ENCODE measurements at regions not wholly inside any gene's neighbourhood (a gene's known extent, or its start where the extent isn't known, plus 50 kb on each side); places are given as distances from the start of the nearest gene placed in this dataset.

- ChIA-PET POLR2A (no interaction called here), CTCF (no interaction called here)
- peaks cover 81% of the 10 kb centered on the region for H3K27me3 Mint-ChIP-seq (ENCODE audit: low read depth)
- peaks cover 20% of the 10 kb centered on the region for H3K4me1 Mint-ChIP-seq
- H3K4me3 Mint-ChIP-seq, result no peak overlapping the region
- peaks cover 32% of the 10 kb centered on the region for H3K9me3 Mint-ChIP-seq
- ATAC-seq (no peak), DNase-seq (ENCODE audit: low spot score) (no peak)
- H3K36me3 Mint-ChIP-seq, result 0 out of 2 replicates have a peak, but pooled peaks cover 3% of the 10 kb centered on the region
- H3K27ac Mint-ChIP-seq, result no peak overlapping the region
- TF ChIP-seq GTF2I (CRISPR knock-in tag; conservative IDR thresholded peaks at IDR 0.05), result no peak
- no peak for TF ChIP-seq ESRRA (CRISPR knock-in tag; IDR thresholded peaks at IDR 0.05; ENCODE audit: borderline replicate concordance)
- no peak for TF ChIP-seq RORB (CRISPR knock-in tag; IDR thresholded peaks at IDR 0.05)
- no peak for TF ChIP-seq ZNF138 (CRISPR knock-in tag; conservative IDR thresholded peaks at IDR 0.05)
- TF ChIP-seq MXD4 (CRISPR knock-in tag; IDR thresholded peaks at IDR 0.05; ENCODE audit: borderline replicate concordance), result no peak
- TF ChIP-seq NFATC4 (CRISPR knock-in tag; IDR thresholded peaks at IDR 0.05), result no peak
- TF ChIP-seq FOXP1 (CRISPR knock-in tag; IDR thresholded peaks at IDR 0.05; ENCODE audit: borderline replicate concordance), result no peak
- no peak for TF ChIP-seq NFE2L1 (CRISPR knock-in tag; IDR thresholded peaks at IDR 0.05)
- no peak for TF ChIP-seq JAZF1 (CRISPR knock-in tag; IDR thresholded peaks at IDR 0.05)
These were observed 67.5 kb upstream of the SETMAR start for GRCh38 chr3:4235690-4236089.

- 0 out of 2 replicates have a peak, but pooled peaks cover 3% of the 10 kb centered on the region for H3K36me3 Mint-ChIP-seq
- H3K27me3 Mint-ChIP-seq (ENCODE audit: low read depth), result peaks cover 30% of the 10 kb centered on the region
- DNase-seq (ENCODE audit: low spot score), result no peak
- peak; percentile 56 for ATAC-seq
- ChIA-PET POLR2A (no interaction called here), CTCF (no interaction called here)
- peaks cover 5% of the 10 kb centered on the region; the same call in 1 of the 2 replicates for H3K4me1 Mint-ChIP-seq
- no peak overlapping the region for H3K27ac Mint-ChIP-seq
- no peak overlapping the region for H3K4me3 Mint-ChIP-seq
- TF ChIP-seq FOXK1 (CRISPR knock-in tag; IDR thresholded peaks at IDR 0.05), result no peak
- no peak for TF ChIP-seq SP1 (CRISPR knock-in tag; conservative IDR thresholded peaks at IDR 0.05)
- no peak for TF ChIP-seq CTCF (IDR thresholded peaks at IDR 0.05)
- no peak for TF ChIP-seq ZNF121 (CRISPR knock-in tag; IDR thresholded peaks at IDR 0.05)
- TF ChIP-seq ZNF425 (CRISPR knock-in tag; conservative IDR thresholded peaks at IDR 0.05), result no peak
- TF ChIP-seq ZNF317 (CRISPR knock-in tag; IDR thresholded peaks at IDR 0.05; ENCODE audit: borderline replicate concordance, low read depth), result no peak
- no peak for TF ChIP-seq ATF3 (CRISPR knock-in tag; conservative IDR thresholded peaks at IDR 0.05)
- TF ChIP-seq KAT7 (CRISPR knock-in tag; IDR thresholded peaks at IDR 0.05; ENCODE audit: borderline replicate concordance), result no peak
- TF ChIP-seq ZNF263 (CRISPR knock-in tag; IDR thresholded peaks at IDR 0.05; ENCODE audit: low read depth), result no peak
- no peak for TF ChIP-seq GTF2I (CRISPR knock-in tag; conservative IDR thresholded peaks at IDR 0.05)
- no peak for TF ChIP-seq IRF2 (CRISPR knock-in tag; IDR thresholded peaks at IDR 0.05; ENCODE audit: borderline replicate concordance, low read depth)
- no peak for TF ChIP-seq OVOL2 (CRISPR knock-in tag; IDR thresholded peaks at IDR 0.05; ENCODE audit: borderline replicate concordance)
- no peak for TF ChIP-seq JAZF1 (CRISPR knock-in tag; IDR thresholded peaks at IDR 0.05)
- no peak for TF ChIP-seq NR3C1 (CRISPR knock-in tag; conservative IDR thresholded peaks at IDR 0.05; ENCODE audit: low read depth)
- peaks cover 39% of the 10 kb centered on the region for H3K9me3 Mint-ChIP-seq
These were observed 61.5 kb upstream of the SETMAR start for GRCh38 chr3:4241595-4242170.
